DND-41 (cell line): ENCODE measurements at regions not wholly inside any gene's neighbourhood (a gene's known extent, or its start where the extent isn't known, plus 50 kb on each side); places are given as distances from the start of the nearest gene placed in this dataset.

Source experiments
- EZH2 ChIP-seq: IDR thresholded peaks from 3 replicates; pipeline ENCODE4 v1.6.1; 2012; ENCODE audit warnings: borderline replicate concordance, low read depth, mild to moderate bottlenecking, moderate library complexity, low read length, inconsistent platforms; ENCODE audit not compliant: severe bottlenecking
- TF ChIP-seq, protein P1 (sequence below): IDR thresholded peaks from 2 replicates; pipeline ENCODE4 v1.5.1; 2012; ENCODE audit warnings: borderline replicate concordance, low read length, moderate library complexity, mild to moderate bottlenecking; ENCODE audit not compliant: poor library complexity, severe bottlenecking; ENCODE audit errors: extremely low read depth

DNA sequence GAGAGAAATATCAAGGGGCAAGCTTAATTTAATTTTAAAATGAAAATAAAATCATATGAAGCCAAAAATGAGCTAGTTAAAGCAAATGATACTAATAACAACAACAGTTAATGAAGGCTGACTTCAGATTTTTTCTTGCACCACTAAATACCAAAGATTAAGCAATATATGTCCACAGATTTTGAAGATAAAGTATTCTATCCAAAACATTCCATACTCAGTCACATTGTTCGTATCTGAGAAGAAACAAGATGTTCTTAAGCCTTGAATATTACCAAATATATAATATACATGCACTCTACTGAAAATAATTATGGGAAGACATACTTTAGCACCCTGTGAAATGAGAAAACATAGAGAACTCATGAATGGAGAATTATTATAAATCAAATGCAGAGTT is 593.3 kb upstream of the SYT4 start:
- TF ChIP-seq, protein P1, sequence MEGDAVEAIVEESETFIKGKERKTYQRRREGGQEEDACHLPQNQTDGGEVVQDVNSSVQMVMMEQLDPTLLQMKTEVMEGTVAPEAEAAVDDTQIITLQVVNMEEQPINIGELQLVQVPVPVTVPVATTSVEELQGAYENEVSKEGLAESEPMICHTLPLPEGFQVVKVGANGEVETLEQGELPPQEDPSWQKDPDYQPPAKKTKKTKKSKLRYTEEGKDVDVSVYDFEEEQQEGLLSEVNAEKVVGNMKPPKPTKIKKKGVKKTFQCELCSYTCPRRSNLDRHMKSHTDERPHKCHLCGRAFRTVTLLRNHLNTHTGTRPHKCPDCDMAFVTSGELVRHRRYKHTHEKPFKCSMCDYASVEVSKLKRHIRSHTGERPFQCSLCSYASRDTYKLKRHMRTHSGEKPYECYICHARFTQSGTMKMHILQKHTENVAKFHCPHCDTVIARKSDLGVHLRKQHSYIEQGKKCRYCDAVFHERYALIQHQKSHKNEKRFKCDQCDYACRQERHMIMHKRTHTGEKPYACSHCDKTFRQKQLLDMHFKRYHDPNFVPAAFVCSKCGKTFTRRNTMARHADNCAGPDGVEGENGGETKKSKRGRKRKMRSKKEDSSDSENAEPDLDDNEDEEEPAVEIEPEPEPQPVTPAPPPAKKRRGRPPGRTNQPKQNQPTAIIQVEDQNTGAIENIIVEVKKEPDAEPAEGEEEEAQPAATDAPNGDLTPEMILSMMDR: no peak
- TF ChIP-seq EZH2: no peak
